HepG2 (cell line): ENCODE measurements at regions not wholly inside any gene's neighbourhood (a gene's known extent, or its start where the extent isn't known, plus 50 kb on each side); places are given as distances from the start of the nearest gene placed in this dataset.

ENCODE experiments used
- CEBPB ChIP-seq: IDR thresholded peaks from 2 replicates; pipeline ENCODE4 v1.6.1; 2011; ENCODE audit warnings: low read depth, low read length, improper control_type of control experiment, borderline replicate concordance
- CREM ChIP-seq, 2 experiments: sonication (generic) in 1 of 2; formaldehyde crosslinking in 1 of 2; IDR thresholded peaks; 2 replicates each; pipeline versions ENCODE4 v1.4.0 to v1.6.1; 2016 to 2020; ENCODE audit warnings: antibody characterized with exemption in 1 of 2, mild to moderate bottlenecking in 1 of 2, missing genetic modification reagents in 1 of 2
- FIP1L1 ChIP-seq: fragments of 200-400 bp; formaldehyde crosslinking; IDR thresholded peaks from 2 replicates; pipeline ENCODE4 v1.6.1; 2018; ENCODE audit warnings: low read depth, mild to moderate bottlenecking, low read length, moderate library complexity, borderline replicate concordance; ENCODE audit not compliant: insufficient read depth
- FLYWCH1 ChIP-seq: sonication (generic); formaldehyde crosslinking; IDR thresholded peaks from 2 replicates; pipeline ENCODE4 v1.8.1; 2023; ENCODE audit warnings: mild to moderate bottlenecking, missing genetic modification reagents
- FOXJ3 ChIP-seq: sonication (generic); formaldehyde crosslinking; IDR thresholded peaks from 2 replicates; pipeline ENCODE4 v1.4.0; 2020; ENCODE audit warnings: missing genetic modification reagents, mild to moderate bottlenecking, borderline replicate concordance
- ISX ChIP-seq: sonication (generic); formaldehyde crosslinking; conservative IDR thresholded peaks from 2 replicates; pipeline ENCODE4 v1.5.0; 2020; ENCODE audit warnings: missing genetic modification reagents
- MXD1 ChIP-seq: sonication (generic); formaldehyde crosslinking; IDR thresholded peaks from 2 replicates; pipeline ENCODE4 v1.4.0; 2020; ENCODE audit warnings: mild to moderate bottlenecking, missing genetic modification reagents
- NFIB ChIP-seq: sonication (generic); formaldehyde crosslinking; IDR thresholded peaks from 2 replicates; pipeline ENCODE4 v1.9.0; 2021; ENCODE audit warnings: missing genetic modification reagents, mild to moderate bottlenecking, borderline replicate concordance
- PHF5A ChIP-seq: IDR thresholded peaks from one replicate; pipeline ENCODE4 v1.6.1; 2018; ENCODE audit warnings: low read depth, missing genetic modification reagents; ENCODE audit not compliant: unreplicated experiment
- SMAD9 ChIP-seq: sonication (generic); formaldehyde crosslinking; IDR thresholded peaks from 2 replicates; pipeline ENCODE4 v1.5.1; 2020; ENCODE audit warnings: mild to moderate bottlenecking, missing genetic modification reagents
- SMARCE1 ChIP-seq: fragments of 450-650 bp; IDR thresholded peaks from 2 replicates; pipeline ENCODE4 v1.6.1; 2017; ENCODE audit warnings: borderline replicate concordance
- SNAPC2 ChIP-seq: sonication (generic); formaldehyde crosslinking; IDR thresholded peaks from 2 replicates; pipeline ENCODE4 v1.8.1; 2022; ENCODE audit warnings: mild to moderate bottlenecking, missing genetic modification reagents
- ZBTB10 ChIP-seq: sonication (generic); formaldehyde crosslinking; IDR thresholded peaks from 2 replicates; pipeline ENCODE4 v1.4.0; 2020; ENCODE audit warnings: missing genetic modification reagents, borderline replicate concordance
- ZBTB44 ChIP-seq: sonication (generic); formaldehyde crosslinking; IDR thresholded peaks from 2 replicates; pipeline ENCODE4 v1.4.0; 2020; ENCODE audit warnings: missing genetic modification reagents
- ZFP36L1 ChIP-seq: sonication (generic); formaldehyde crosslinking; IDR thresholded peaks from 2 replicates; pipeline ENCODE4 v1.8.0; 2022; ENCODE audit warnings: mild to moderate bottlenecking, missing genetic modification reagents, moderate library complexity
- ZNF441 ChIP-seq: sonication (generic); formaldehyde crosslinking; IDR thresholded peaks from 2 replicates; pipeline ENCODE4 v1.7.0; 2021; ENCODE audit warnings: missing genetic modification reagents, borderline replicate concordance
- ZNF576 ChIP-seq: sonication (generic); formaldehyde crosslinking; IDR thresholded peaks from 2 replicates; pipeline ENCODE4 v1.4.0; 2020; ENCODE audit warnings: mild to moderate bottlenecking, missing genetic modification reagents
- ZNF615 ChIP-seq: sonication (generic); formaldehyde crosslinking; IDR thresholded peaks from 2 replicates; pipeline ENCODE4 v1.5.0; 2020; ENCODE audit warnings: mild to moderate bottlenecking, missing genetic modification reagents, borderline replicate concordance
- ZNF691 ChIP-seq: sonication (generic); formaldehyde crosslinking; IDR thresholded peaks from 2 replicates; pipeline ENCODE4 v1.4.0; 2020; ENCODE audit warnings: missing genetic modification reagents, low read depth, mild to moderate bottlenecking, borderline replicate concordance
- ZNF800 ChIP-seq: sonication (generic); formaldehyde crosslinking; IDR thresholded peaks from 2 replicates; pipeline ENCODE4 v1.4.0; 2020; ENCODE audit warnings: missing genetic modification reagents

GRCh38 chr12:115088995-115089841 is 405.2 kb upstream of the TBX3 start (continued):
- TF ChIP-seq ZNF800 (CRISPR knock-in tag) (peak; percentile 51; the same call in 1 of the 2 replicates), PHF5A (CRISPR knock-in tag) (peak; percentile 79), ZNF441 (no peak; the same call in 1 of the 2 replicates), NFIB (CRISPR knock-in tag) (no peak), SMAD9 (0 out of 2 replicates have a peak, but pooled peaks have one; percentile 71), ZNF615 (CRISPR knock-in tag) (no peak), ISX (CRISPR knock-in tag) (no peak), FIP1L1 (no peak), CEBPB (peak; percentile 80), ZNF576 (CRISPR knock-in tag) (0 out of 2 replicates have a peak, but pooled peaks have one; percentile 48), ZBTB10 (CRISPR knock-in tag) (no peak), ZNF691 (0 out of 2 replicates have a peak, but pooled peaks have one; percentile 69), SNAPC2 (CRISPR knock-in tag) (peak; percentile 22; the same call in 1 of the 2 replicates), CREM (IDR thresholded peaks at IDR 0.05) (peak; percentile 80), CREM (CRISPR knock-in tag; IDR thresholded peaks at IDR 0.05) (no peak), MXD1 (CRISPR knock-in tag) (no peak), SMARCE1 (no peak), ZBTB44 (CRISPR knock-in tag) (no peak), ZFP36L1 (CRISPR knock-in tag) (peak; percentile 96), FLYWCH1 (no peak), FOXJ3 (CRISPR knock-in tag) (peak; percentile 94)
